GM18907 (cell line): ENCODE measurements at regions not wholly inside any gene's neighbourhood (a gene's known extent, or its start where the extent isn't known, plus 50 kb on each side); places are given as distances from the start of the nearest gene placed in this dataset.
"Not testable (repeated sequence)": the region's sequence is repeated elsewhere in the genome, so short reads cannot be mapped to it uniquely, and the experiment has no call there.

Experiments
- ATAC-seq: cut with Tn5 transposase; IDR thresholded peaks from one replicate; pipeline ENCODE4 v1.9.1; 2021; ENCODE audit warnings: mild to moderate bottlenecking, moderate library complexity; ENCODE audit not compliant: unreplicated experiment

DNA sequence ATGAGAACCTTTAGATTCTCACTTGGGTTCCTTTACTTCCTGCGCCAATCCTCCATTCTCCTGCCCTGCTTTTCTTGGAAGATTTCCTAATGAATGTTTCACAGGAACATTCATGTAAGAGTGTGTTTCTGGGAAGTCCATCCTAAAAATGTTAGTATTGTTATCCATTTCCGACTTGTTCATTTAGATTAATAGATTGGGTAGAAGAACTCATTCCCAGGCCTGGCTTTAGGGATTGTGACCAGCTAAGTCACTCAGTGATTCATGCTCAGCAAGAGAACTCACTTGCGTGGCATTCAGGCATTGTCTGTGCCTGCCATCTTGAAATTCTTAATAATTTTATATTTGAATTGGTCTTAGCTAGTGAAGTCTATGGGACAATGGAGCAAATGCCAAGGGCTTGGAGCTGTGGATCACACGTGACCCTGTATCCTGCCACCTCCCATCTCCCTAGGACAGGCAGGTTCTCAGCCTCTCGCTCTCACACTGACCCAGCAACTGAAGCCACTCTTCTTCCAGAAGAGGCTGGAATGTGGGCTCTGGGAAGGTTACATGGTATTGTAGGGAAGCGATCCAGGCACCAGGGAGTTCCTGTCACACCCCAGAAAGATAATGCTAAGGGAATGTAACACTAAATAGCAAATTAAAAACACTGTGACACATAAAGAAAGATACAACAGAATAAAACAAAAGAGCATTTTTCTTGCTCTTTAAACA lies 562.1 kb downstream of the TMA16 start:
- no peak for ATAC-seq

GRCh38 chr4:164058776-164059445 lies 564.4 kb downstream of the TMA16 start:
- no peak for ATAC-seq

DNA sequence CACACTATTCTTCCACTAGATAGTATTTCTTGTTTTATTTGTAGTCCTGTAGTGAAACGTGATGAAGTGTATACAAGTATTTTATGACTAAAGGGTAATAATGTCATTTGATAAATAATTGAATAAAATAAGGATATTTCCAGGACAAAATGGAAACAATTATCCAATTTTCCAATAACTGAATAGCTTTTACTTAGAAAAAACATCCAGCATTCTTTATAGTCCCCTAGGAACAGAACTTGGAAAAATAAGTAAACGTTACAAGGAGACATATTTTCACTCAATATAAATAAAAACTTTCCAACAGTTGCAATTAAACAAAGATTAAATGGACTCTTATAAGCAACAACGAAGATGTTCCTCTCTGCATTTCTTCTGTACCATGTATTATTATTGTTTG lies 566.0 kb downstream of the TMA16 start:
- no peak for ATAC-seq

DNA sequence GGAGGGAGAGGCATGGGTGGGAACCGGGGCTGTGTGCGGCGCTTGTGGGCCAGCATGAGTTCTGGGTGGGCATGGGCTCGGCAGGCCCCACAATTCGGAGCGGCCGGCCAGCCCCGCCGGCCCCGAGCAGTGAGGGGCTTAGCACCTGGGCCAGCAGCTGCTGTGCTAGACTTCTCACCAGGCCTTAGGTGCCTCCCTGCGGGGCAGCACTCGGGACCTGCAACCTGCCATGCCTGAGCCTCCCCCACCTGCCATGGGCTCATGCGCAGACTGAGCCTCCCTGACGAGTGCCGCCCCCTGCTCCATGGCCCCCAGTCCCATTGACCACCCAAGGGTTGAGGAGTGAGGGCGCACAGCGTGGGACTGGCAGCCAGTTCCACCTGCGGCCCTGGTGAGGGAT lies 573.9 kb downstream of the TMA16 start:
- ATAC-seq = no peak

- ATAC-seq = no peak
Measured at GRCh38 chr4:164070625-164071024, 576.1 kb downstream of the TMA16 start.

DNA sequence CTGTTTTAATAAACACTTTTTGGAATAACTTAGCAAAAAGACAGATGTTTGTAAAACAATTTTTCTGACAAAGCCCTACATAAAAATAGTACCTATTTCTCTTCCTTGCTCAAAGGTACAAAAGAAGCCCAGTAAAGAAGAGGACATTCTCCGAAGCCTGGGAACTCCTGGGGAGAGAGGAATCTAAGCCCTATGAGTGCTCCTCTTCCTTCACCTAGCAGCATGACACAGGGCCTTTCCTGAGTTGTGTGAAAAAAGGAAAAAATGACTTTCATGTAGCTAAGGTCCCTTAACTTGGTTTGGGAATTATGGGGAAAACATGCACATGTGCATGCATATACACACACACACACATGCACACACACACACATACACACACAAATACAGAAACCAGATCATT lies 586.9 kb downstream of the TMA16 start:
- no peak for ATAC-seq

- ATAC-seq = no peak
Measured at GRCh38 chr4:164081801-164082200, 587.3 kb downstream of the TMA16 start.

- ATAC-seq = no peak
Measured at GRCh38 chr4:164087733-164088132, 593.2 kb downstream of the TMA16 start.

DNA sequence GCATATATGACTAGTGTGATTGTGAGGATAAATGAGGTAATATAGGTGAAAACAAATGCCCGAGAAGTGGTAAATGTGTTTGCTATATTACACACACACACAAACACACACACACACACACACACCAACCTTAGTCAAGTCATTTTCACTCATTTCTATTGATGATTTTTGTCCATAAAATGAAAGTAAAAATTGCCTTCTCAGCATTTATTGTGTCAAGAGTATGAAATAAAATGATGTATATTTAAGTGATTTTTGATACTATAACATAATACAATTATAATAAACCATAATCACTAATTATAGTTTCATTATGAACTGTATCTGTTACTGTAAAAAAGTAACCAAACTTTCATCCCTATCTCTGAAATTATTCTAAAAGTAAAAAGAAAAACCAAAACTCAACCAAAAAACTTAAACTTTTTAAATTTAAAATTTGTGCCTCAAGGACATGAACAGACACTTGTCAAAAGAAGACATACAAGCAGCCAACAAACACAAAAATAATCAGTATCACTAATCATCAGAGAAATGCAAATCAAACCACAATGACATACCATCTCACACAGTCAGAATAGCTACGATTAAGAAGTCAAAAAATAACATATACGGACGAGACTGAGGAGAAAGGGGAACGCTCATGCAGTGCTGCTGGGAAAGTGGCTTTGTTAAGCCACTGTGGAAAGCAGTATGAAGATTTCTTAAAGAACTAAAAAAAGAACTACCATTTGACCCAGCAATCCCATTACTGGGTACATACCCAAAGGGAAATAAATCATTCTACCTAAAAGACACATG lies 601.0 kb downstream of the TMA16 start:
- ATAC-seq = no peak

DNA sequence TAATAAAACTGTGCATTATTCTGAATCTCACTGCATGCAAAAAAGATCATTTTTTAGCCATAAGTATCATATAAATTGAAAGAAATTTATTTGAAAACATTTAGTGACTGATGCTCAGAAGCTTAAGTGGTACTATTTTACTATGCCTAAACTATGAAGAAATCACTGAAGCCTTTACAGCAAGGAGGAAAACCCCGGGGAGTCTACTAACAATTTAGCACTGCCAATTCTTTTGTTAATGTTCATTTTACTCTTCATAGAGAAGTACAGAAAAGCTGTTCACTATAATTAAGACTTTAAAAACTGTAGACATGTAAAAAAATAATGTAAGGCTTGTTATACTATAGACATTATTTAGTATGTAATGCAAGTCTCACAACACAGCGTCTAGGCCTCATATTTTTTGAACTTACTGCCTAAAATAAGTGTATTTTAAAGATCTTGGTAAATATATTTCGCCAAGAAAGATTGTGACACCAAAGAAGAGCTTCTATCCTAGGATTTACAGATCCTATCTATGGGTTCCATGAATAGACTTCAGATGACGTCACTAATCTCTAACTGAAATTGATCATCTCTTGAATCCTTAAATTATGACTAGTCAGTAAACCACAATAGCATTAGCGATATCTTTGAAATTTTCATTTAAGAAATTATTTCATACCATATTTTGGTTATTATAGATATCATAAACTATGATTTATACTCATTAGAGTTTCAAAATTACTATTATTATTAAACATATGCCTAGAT lies 602.5 kb downstream of the TMA16 start:
- ATAC-seq = no peak

DNA sequence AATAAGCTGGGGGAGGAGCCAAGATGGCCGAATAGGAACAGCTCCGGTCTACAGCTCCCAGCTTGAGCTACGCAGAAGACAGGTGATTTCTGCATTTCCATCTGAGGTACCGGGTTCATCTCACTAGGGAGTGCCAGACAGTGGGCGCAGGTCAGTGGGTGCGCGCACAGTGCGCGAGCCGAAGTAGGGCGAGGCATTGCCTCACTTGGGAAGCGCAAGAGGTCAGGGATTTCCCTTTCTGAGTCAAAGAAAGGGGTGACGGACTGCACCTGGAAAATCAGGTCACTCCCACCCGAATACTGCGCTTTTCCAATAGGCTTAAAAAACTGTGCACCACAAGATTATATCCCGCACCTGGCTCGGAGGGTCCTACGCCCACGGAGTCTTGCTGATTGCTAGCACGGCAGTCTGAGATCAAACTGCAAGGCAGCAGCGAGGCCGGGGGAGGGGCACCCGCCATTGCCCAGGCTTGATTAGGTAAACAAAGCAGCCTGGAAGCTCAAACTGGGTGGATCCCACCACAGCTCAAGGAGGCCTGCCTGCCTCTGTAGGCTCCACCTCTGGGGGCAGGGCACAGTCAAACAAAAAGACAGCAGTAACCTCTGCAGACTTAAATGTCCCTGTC lies 606.4 kb downstream of the TMA16 start:
- ATAC-seq = not testable (repeated sequence)

DNA sequence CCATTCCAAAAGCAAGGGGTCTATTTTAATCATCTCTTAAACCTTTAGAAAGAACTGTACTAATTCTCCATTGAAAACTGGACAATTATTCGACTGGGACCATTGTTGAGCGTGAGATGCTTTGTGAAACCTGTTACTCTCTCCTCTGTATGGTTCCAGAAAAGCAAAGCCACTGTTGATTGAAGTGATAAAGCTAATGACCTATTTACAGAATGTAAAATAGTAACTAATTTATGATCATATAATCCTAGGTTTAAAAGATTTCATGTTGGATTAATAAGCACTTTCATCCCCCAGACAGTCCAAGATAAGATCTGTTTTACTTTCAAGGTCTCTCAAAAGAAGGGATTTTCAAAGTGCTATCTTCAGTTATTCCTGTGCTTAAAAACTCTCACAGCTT lies 614.5 kb downstream of the TMA16 start:
- no peak for ATAC-seq

GRCh38 chr4:164109503-164109902 lies 615.0 kb downstream of the TMA16 start:
- ATAC-seq = no peak

- ATAC-seq = no peak
Measured at GRCh38 chr4:164115236-164115635, 620.7 kb downstream of the TMA16 start.

GRCh38 chr4:164116286-164116685 lies 621.8 kb downstream of the TMA16 start:
- no peak for ATAC-seq

DNA sequence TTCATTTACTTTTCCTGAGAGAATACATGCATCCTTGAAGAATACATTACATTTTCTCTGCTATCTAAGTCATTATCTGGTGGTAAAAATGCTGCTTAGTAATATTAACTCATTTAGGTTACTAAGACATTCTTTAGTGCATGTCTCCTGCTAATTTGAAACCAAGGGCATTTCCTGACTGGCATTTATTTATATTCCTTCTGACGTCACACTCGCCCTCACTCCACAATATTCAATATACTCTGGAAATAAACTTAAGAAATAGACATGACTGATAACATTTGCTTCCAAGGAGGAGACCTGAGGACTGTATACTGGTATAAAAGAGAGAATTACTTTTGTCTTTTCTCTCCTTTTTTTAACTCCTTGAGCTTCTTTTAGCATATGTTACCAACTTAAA lies 619.5 kb upstream of the SMIM31 start:
- no peak for ATAC-seq

- ATAC-seq = no peak
Measured at GRCh38 chr4:164136180-164136616, 617.7 kb upstream of the SMIM31 start.

- no peak for ATAC-seq
Measured at GRCh38 chr4:164138521-164138920, 615.4 kb upstream of the SMIM31 start.

- no peak for ATAC-seq
Measured at GRCh38 chr4:164139291-164139690, 614.6 kb upstream of the SMIM31 start.

DNA sequence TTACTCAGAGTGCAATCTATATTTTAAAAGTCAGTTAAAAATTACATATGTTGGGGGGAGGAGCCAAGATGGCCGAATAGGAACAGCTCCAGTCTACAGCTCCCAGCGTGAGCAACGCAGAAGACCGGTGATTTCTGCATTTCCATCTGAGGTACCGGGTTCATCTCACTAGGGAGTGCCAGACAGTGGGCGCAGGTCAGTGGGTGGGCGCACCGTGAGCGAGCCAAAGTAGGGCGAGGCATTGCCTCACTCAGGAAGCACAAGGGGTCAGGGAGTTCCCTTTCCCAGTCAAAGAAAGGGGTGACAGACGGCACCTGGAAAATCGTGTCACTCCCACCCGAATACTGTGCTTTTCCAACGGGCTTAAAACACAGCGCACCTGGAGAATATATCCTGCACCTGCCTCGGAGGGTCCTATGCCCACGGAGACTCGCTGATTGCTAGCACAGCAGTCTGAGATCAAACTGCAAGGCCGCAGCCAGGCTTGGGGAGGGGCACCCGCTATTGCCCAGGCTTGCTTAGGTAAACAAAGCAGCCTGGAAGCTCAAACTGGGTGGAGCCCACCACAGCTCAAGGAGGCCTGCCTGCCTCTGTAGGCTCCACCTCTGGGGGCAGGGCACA lies 612.1 kb upstream of the SMIM31 start:
- not testable (repeated sequence) for ATAC-seq
